CD8-positive, alpha-beta memory T cell (primary cell): ENCODE measurements at regions not wholly inside any gene's neighbourhood (a gene's known extent, or its start where the extent isn't known, plus 50 kb on each side); places are given as distances from the start of the nearest gene placed in this dataset.

ENCODE experiments used
- CTCF ChIA-PET: fragments of 350-600 bp; sonication (Branson Sonifier 250); formaldehyde crosslinking; loops from one replicate; lab custom pipeline; 2021; ENCODE audit warnings: antibody characterized with exemption; lab: Charles Lee
- POLR2A ChIA-PET: fragments of 350-600 bp; sonication (Branson Sonifier 250); formaldehyde crosslinking; loops from one replicate; lab custom pipeline; 2021; ENCODE audit warnings: antibody characterized with exemption; lab: Charles Lee
- DNase-seq, 5 donors: peaks; one replicate each; pipeline versions ENCODE4 v3.0.0 to v3.0.0-alpha.2; 2020 to 2022; ENCODE audit warnings: mixed read lengths in 1 of 5
- H3K27ac ChIP-seq: one replicate; pipeline ENCODE4 v1.7.0; 2013; ENCODE audit warnings: low read depth, mild to moderate bottlenecking, low read length, moderate library complexity
- H3K27me3 ChIP-seq: 2 replicates; pipeline ENCODE4 v1.7.0; 2013; ENCODE audit warnings: low read length, mild to moderate bottlenecking; ENCODE audit not compliant: insufficient read depth, poor library complexity, severe bottlenecking
- H3K36me3 ChIP-seq: 2 replicates; pipeline ENCODE4 v1.7.0; 2013; ENCODE audit warnings: mild to moderate bottlenecking, low read length, moderate library complexity; ENCODE audit not compliant: insufficient read depth
- H3K4me1 ChIP-seq: 2 replicates; pipeline ENCODE4 v1.7.0; 2013; ENCODE audit warnings: mild to moderate bottlenecking, low read length, moderate library complexity; ENCODE audit not compliant: insufficient read depth
- H3K4me3 ChIP-seq: 2 replicates; pipeline ENCODE4 v1.7.0; 2013; ENCODE audit warnings: mild to moderate bottlenecking, low read length
- H3K9me3 ChIP-seq: 2 replicates; pipeline ENCODE4 v1.7.0; 2013; ENCODE audit warnings: mild to moderate bottlenecking, low read length
- H3K27ac Mint-ChIP-seq, 8 donors: one replicate each; pipeline ENCODE4 v1.8.0; 2020 to 2021; ENCODE audit warnings: mixed read lengths in 8 of 8, mild to moderate bottlenecking in 6 of 8, inconsistent platforms in 3 of 8, moderate library complexity in 3 of 8
- H3K27me3 Mint-ChIP-seq, 2 donors: one replicate each; pipeline ENCODE4 v1.8.0; 2020 to 2021; ENCODE audit warnings: mixed read lengths in 2 of 2, mild to moderate bottlenecking in 1 of 2, moderate library complexity in 1 of 2
- H3K36me3 Mint-ChIP-seq, 3 donors: one replicate each; pipeline ENCODE4 v1.8.0; 2020 to 2021; ENCODE audit warnings: mixed read lengths in 3 of 3, inconsistent platforms in 1 of 3, mild to moderate bottlenecking in 1 of 3
- H3K4me1 Mint-ChIP-seq, 3 donors: one replicate each; pipeline ENCODE4 v1.8.0; 2020 to 2021; ENCODE audit warnings: mixed read lengths in 3 of 3, inconsistent platforms in 1 of 3, mild to moderate bottlenecking in 1 of 3
- H3K4me3 Mint-ChIP-seq, 7 donors: one replicate each; pipeline ENCODE4 v1.8.0; 2020 to 2021; ENCODE audit warnings: mixed read lengths in 7 of 7, mild to moderate bottlenecking in 6 of 7, moderate library complexity in 4 of 7, inconsistent platforms in 2 of 7
- H3K9me3 Mint-ChIP-seq, 5 donors: one replicate each; pipeline ENCODE4 v1.8.0; 2020 to 2022; ENCODE audit warnings: mixed read lengths in 5 of 5, mild to moderate bottlenecking in 3 of 5, moderate library complexity in 2 of 5, inconsistent platforms in 1 of 5

GRCh38 chr12:107436836-107437235 is 248.8 kb upstream of the PWP1 start:
- no peaks in the 10 kb centered on the region for H3K36me3 ChIP-seq
- Mint-ChIP-seq H3K27me3 (peaks cover 0 to 3% of the 10 kb centered on the region in 2 donors), H3K27ac (no peak overlapping the region), H3K4me1 (peaks cover 10 to 30% (median 20%) of the 10 kb centered on the region in 3 donors), H3K36me3 (peaks cover 0 to 3% (median 0%) of the 10 kb centered on the region in 3 donors), H3K9me3 (no peaks in the 10 kb centered on the region), H3K4me3 (peak overlapping the region in 1 of 7 donors; percentile 6)
- ChIA-PET POLR2A (no interaction called here), CTCF (no interaction called here)
- H3K27me3 ChIP-seq = no peaks in the 10 kb centered on the region
- no peaks in the 10 kb centered on the region for H3K4me1 ChIP-seq
- no peak for DNase-seq
- no peak overlapping the region for H3K4me3 ChIP-seq
- no peaks in the 10 kb centered on the region for H3K9me3 ChIP-seq
- no peak overlapping the region for H3K27ac ChIP-seq

- Histone ChIP-seq H3K27me3 (no peaks in the 10 kb centered on the region), H3K4me1 (no peaks in the 10 kb centered on the region), H3K9me3 (no peaks in the 10 kb centered on the region), H3K27ac (no peak overlapping the region), H3K4me3 (no peak overlapping the region), H3K36me3 (no peaks in the 10 kb centered on the region)
- CTCF ChIA-PET = no interaction called here
- no peaks in the 10 kb centered on the region for H3K9me3 Mint-ChIP-seq
- H3K27me3 Mint-ChIP-seq = peaks cover 0 to 3% of the 10 kb centered on the region in 2 donors
- POLR2A ChIA-PET = no interaction called here
- H3K36me3 Mint-ChIP-seq = peaks cover 0 to 3% (median 0%) of the 10 kb centered on the region in 3 donors
- DNase-seq = no peak
- H3K4me3 Mint-ChIP-seq = no peak overlapping the region
- peaks cover 5 to 28% (median 17%) of the 10 kb centered on the region in 3 donors for H3K4me1 Mint-ChIP-seq
- no peak overlapping the region for H3K27ac Mint-ChIP-seq
Measured at GRCh38 chr12:107437954-107438353, 247.6 kb upstream of the PWP1 start.

GRCh38 chr12:107439026-107439738 is 246.4 kb upstream of the PWP1 start:
- Mint-ChIP-seq H3K27ac (peak overlapping the region in 2 of 8 donors; percentile 56 to 68), H3K4me3 (no peak overlapping the region), H3K36me3 (peaks cover 0 to 3% (median 3%) of the 10 kb centered on the region in 3 donors), H3K4me1 (peaks cover 5 to 34% (median 17%) of the 10 kb centered on the region in 3 donors), H3K27me3 (peaks cover 0 to 3% of the 10 kb centered on the region in 2 donors), H3K9me3 (no peaks in the 10 kb centered on the region)
- H3K4me1 ChIP-seq = no peaks in the 10 kb centered on the region
- no peak for DNase-seq
- no peaks in the 10 kb centered on the region for H3K27me3 ChIP-seq
- no peaks in the 10 kb centered on the region for H3K36me3 ChIP-seq
- no peak overlapping the region for H3K4me3 ChIP-seq
- no peak overlapping the region for H3K27ac ChIP-seq
- ChIA-PET CTCF (no interaction called here), POLR2A (no interaction called here)
- H3K9me3 ChIP-seq = no peaks in the 10 kb centered on the region

GRCh38 chr12:107440606-107441005 is 245.0 kb upstream of the PWP1 start:
- ChIA-PET POLR2A (no interaction called here), CTCF (no interaction called here)
- no peaks in the 10 kb centered on the region for H3K9me3 ChIP-seq
- DNase-seq = no peak
- Mint-ChIP-seq H3K27me3 (peaks cover 0 to 3% of the 10 kb centered on the region in 2 donors), H3K27ac (peak overlapping the region in 3 of 8 donors; percentile 36 to 59 (median 48)), H3K4me1 (peaks cover 5 to 34% (median 17%) of the 10 kb centered on the region in 3 donors), H3K36me3 (peaks cover 0 to 3% (median 3%) of the 10 kb centered on the region in 3 donors), H3K9me3 (no peaks in the 10 kb centered on the region), H3K4me3 (peak overlapping the region in 2 of 7 donors; percentile 42 to 58)
- no peaks in the 10 kb centered on the region for H3K4me1 ChIP-seq
- H3K27ac ChIP-seq = no peak overlapping the region
- no peaks in the 10 kb centered on the region for H3K27me3 ChIP-seq
- no peak overlapping the region for H3K4me3 ChIP-seq
- H3K36me3 ChIP-seq = no peaks in the 10 kb centered on the region

GRCh38 chr12:107441665-107442300 is 243.8 kb upstream of the PWP1 start:
- H3K27ac ChIP-seq = no peak overlapping the region
- H3K9me3 ChIP-seq = no peaks in the 10 kb centered on the region
- no peaks in the 10 kb centered on the region for H3K27me3 ChIP-seq
- no peak overlapping the region for H3K4me3 ChIP-seq
- Mint-ChIP-seq H3K27ac (peak overlapping the region in 7 of 8 donors; percentile 32 to 89 (median 78)), H3K9me3 (no peaks in the 10 kb centered on the region), H3K4me1 (peaks cover 5 to 34% (median 17%) of the 10 kb centered on the region in 3 donors), H3K27me3 (peaks cover 0 to 3% of the 10 kb centered on the region in 2 donors), H3K4me3 (peak overlapping the region; percentile 52 to 78 (median 70)), H3K36me3 (peaks cover 0 to 3% (median 3%) of the 10 kb centered on the region in 3 donors)
- ChIA-PET CTCF (interaction anchor here (0.6 kb wide), 1 partner anchor 350 kb away, joined by 4 read pairs; no protein-coding TSS in a partner anchor), POLR2A (no interaction called here)
- H3K36me3 ChIP-seq = no peaks in the 10 kb centered on the region
- DNase-seq = peak in 1 of 5 donors; percentile 7
- no peaks in the 10 kb centered on the region for H3K4me1 ChIP-seq

GRCh38 chr12:107442326-107442987 is 243.1 kb upstream of the PWP1 start:
- Mint-ChIP-seq H3K4me3 (peak overlapping the region; percentile 52 to 78 (median 70)), H3K27ac (peak overlapping the region in 7 of 8 donors; percentile 32 to 89 (median 78)), H3K27me3 (peaks cover 0 to 3% of the 10 kb centered on the region in 2 donors), H3K4me1 (peaks cover 5 to 34% (median 17%) of the 10 kb centered on the region in 3 donors), H3K36me3 (peaks cover 0 to 3% (median 3%) of the 10 kb centered on the region in 3 donors), H3K9me3 (no peaks in the 10 kb centered on the region)
- H3K36me3 ChIP-seq = no peaks in the 10 kb centered on the region
- no peaks in the 10 kb centered on the region for H3K27me3 ChIP-seq
- DNase-seq = no peak
- CTCF ChIA-PET = interaction anchor here (0.6 kb wide), 1 partner anchor 349 kb away, joined by 4 read pairs; no protein-coding TSS in a partner anchor
- no peak overlapping the region for H3K4me3 ChIP-seq
- H3K4me1 ChIP-seq = no peaks in the 10 kb centered on the region
- H3K9me3 ChIP-seq = no peaks in the 10 kb centered on the region
- H3K27ac ChIP-seq = no peak overlapping the region
- POLR2A ChIA-PET = no interaction called here

GRCh38 chr12:107443320-107444090 is 242.1 kb upstream of the PWP1 start:
- no peaks in the 10 kb centered on the region for H3K27me3 ChIP-seq
- Mint-ChIP-seq H3K27ac (peak overlapping the region in 2 of 8 donors; percentile 34 to 42), H3K36me3 (peaks cover 0 to 3% (median 3%) of the 10 kb centered on the region in 3 donors), H3K27me3 (peaks cover 0 to 3% of the 10 kb centered on the region in 2 donors), H3K4me1 (peaks cover 5 to 34% (median 17%) of the 10 kb centered on the region in 3 donors), H3K4me3 (peak overlapping the region in 2 of 7 donors; percentile 53 to 77), H3K9me3 (no peaks in the 10 kb centered on the region)
- no peak for DNase-seq
- H3K27ac ChIP-seq = no peak overlapping the region
- H3K36me3 ChIP-seq = no peaks in the 10 kb centered on the region
- POLR2A ChIA-PET = no interaction called here
- H3K4me1 ChIP-seq = no peaks in the 10 kb centered on the region
- CTCF ChIA-PET = no interaction called here
- H3K9me3 ChIP-seq = no peaks in the 10 kb centered on the region
- H3K4me3 ChIP-seq = no peak overlapping the region
